ENCODE measurements at regions not wholly inside any gene's neighbourhood (a gene's known extent, or its start where the extent isn't known, plus 50 kb on each side); places are given as distances from the start of the nearest gene placed in this dataset.
A peak's percentile ranks its signal among the peaks of the same experiment; 100 is the strongest.

DNA sequence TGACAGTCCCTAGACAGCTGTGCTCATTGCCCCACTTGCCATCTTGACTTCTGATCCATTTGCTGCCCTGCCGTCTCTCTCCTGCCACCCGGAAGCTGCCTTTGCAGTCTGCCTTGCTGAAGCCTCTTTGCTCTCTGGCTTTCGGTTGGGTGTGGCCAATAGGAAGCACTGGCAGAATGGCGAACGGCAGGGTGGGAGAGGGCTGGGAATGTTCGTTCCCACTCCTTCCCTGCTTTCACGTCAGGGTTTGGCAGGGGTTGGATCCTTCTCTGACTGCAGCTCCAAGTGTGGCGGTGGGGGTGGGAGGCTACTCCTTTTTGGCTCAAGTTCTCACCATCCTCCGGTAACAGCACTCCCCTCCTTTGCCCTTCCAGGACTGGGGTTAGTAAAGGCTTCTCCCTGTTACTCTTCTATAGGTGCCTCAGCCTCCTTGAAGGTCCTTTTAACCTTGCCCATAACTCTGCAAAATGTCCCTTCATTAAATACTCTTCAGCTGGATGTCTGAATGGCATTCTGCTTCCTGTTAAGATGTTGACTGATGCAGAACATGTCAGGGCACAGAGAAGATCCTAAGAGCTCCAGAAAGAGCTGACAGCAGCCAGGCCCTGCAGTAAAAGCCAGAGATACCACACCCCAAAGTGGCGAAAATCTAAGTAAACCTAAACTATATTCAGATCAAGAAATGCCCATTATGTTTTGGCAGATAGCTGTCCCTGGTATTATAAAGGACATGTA lies 299.7 kb downstream of the CDCA7 start:
- intact Hi-C loops (cut with DNase I; ENCODE audit: low total_unique reads) = no loop called here
- no peak for DNase-seq

DNA sequence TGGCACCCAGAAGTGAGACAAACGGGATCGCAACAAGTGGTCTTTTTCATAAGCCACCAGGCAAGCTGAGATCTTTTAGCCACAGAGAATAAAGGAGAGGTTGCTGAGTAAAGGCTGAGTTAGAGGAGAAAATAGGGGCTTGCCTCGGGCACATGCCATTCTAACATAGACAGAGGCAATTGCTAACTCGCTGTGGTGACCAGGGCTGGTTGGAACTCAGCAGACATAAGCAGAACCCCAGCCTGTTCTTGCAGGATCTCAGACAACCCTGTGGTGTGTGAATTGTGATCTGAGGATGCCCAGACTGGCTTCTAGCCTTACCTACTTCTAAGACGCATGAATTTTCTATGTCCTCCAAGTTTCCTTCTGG lies 300.2 kb downstream of the CDCA7 start:
- Histone ChIP-seq H3K27ac (no peak overlapping the region), H3K27me3 (no peaks in the 10 kb centered on the region), H3K4me1 (no peaks in the 10 kb centered on the region), H3K9me3 (no peaks in the 10 kb centered on the region), H3K36me3 (no peaks in the 10 kb centered on the region), H3K4me3 (no peak overlapping the region)
- no peak for DNase-seq
- TF ChIP-seq, protein P1, sequence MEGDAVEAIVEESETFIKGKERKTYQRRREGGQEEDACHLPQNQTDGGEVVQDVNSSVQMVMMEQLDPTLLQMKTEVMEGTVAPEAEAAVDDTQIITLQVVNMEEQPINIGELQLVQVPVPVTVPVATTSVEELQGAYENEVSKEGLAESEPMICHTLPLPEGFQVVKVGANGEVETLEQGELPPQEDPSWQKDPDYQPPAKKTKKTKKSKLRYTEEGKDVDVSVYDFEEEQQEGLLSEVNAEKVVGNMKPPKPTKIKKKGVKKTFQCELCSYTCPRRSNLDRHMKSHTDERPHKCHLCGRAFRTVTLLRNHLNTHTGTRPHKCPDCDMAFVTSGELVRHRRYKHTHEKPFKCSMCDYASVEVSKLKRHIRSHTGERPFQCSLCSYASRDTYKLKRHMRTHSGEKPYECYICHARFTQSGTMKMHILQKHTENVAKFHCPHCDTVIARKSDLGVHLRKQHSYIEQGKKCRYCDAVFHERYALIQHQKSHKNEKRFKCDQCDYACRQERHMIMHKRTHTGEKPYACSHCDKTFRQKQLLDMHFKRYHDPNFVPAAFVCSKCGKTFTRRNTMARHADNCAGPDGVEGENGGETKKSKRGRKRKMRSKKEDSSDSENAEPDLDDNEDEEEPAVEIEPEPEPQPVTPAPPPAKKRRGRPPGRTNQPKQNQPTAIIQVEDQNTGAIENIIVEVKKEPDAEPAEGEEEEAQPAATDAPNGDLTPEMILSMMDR (IDR thresholded peaks at IDR 0.05) = no peak
- no peak for TF ChIP-seq POLR2A (IDR thresholded peaks at IDR 0.05)
- intact Hi-C loops (cut with DNase I; ENCODE audit: low total_unique reads) = no loop called here

More for the DNA sequence above, 299.7 kb downstream of the CDCA7 start:
- no peaks in the 10 kb centered on the region for H3K36me3 ChIP-seq
- H3K27ac ChIP-seq = no peak overlapping the region
- no peaks in the 10 kb centered on the region for H3K27me3 ChIP-seq
- no peak overlapping the region for H3K4me3 ChIP-seq
- H3K4me1 ChIP-seq = no peaks in the 10 kb centered on the region
- H3K9me3 ChIP-seq = no peaks in the 10 kb centered on the region
- TF ChIP-seq, protein P1 (IDR thresholded peaks at IDR 0.05) = no peak
- no peak for TF ChIP-seq POLR2A (IDR thresholded peaks at IDR 0.05)

DNA sequence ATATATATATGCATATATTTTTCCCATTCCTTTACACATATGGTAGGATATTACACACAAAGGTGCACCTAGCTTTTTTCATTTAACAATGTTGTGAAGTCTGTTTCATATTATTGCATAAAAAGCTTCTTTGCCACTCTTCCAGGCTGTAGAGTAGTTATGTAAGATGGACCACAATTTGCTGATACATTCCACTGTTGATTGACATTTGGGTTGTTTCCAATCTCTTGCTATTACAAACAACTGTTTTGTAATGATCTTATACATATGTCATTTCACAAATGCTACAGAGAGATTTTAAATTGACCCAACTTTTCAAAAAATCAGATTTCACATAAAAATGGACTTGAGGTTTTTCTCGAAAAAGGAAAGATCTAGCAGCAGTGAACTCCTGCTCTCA lies 301.4 kb downstream of the CDCA7 start:
- Histone ChIP-seq H3K4me3 (no peak overlapping the region), H3K27ac (no peak overlapping the region), H3K36me3 (no peaks in the 10 kb centered on the region), H3K4me1 (no peaks in the 10 kb centered on the region), H3K27me3 (no peaks in the 10 kb centered on the region), H3K9me3 (no peaks in the 10 kb centered on the region)
- DNase-seq = no peak
- intact Hi-C loops (cut with DNase I; ENCODE audit: low total_unique reads) = no loop called here
- TF ChIP-seq, protein P1 (IDR thresholded peaks at IDR 0.05) = no peak
- no peak for TF ChIP-seq POLR2A (IDR thresholded peaks at IDR 0.05)

DNA sequence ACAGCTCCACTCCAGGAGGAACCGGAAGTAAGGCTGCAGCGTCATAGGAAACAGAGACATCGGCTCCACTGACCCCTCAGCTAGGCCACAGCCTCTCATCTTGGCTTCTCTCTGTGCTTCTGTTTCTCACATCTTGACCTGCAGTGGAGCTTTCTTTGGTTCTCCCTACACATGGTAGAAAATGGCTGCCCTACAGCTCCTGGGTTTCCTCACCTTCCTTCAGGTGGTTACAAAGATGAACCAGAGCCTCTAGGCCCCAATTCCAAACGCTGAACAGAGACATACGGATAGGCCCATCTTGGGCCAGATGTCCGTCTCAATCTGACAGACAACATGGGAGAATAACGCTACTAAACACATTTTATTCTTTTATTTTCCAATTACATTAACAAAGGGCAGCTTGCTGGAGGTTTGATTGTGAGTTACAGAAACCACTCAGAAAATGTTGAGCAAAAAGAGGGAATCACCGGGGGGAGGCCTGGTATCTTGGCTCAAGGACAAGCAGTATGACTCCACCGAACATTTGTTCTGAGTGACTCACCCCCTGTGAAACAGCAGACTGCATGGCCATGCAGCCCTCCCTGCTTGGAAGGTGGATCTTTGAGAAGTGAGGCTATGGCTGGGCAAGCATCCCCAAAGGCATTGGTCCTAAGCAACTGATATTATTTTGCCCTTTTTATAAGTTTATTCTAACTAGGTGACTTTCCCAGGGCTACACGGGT lies 303.5 kb downstream of the CDCA7 start:
- Histone ChIP-seq H3K36me3 (no peaks in the 10 kb centered on the region), H3K4me1 (no peaks in the 10 kb centered on the region), H3K27ac (no peak overlapping the region), H3K27me3 (no peaks in the 10 kb centered on the region), H3K4me3 (no peak overlapping the region), H3K9me3 (no peaks in the 10 kb centered on the region)
- no peak for TF ChIP-seq POLR2A (IDR thresholded peaks at IDR 0.05)
- TF ChIP-seq, protein P1 (IDR thresholded peaks at IDR 0.05) = no peak
- intact Hi-C loops (cut with DNase I; ENCODE audit: low total_unique reads) = no loop called here
- DNase-seq = peak; percentile 21 to 28

DNA sequence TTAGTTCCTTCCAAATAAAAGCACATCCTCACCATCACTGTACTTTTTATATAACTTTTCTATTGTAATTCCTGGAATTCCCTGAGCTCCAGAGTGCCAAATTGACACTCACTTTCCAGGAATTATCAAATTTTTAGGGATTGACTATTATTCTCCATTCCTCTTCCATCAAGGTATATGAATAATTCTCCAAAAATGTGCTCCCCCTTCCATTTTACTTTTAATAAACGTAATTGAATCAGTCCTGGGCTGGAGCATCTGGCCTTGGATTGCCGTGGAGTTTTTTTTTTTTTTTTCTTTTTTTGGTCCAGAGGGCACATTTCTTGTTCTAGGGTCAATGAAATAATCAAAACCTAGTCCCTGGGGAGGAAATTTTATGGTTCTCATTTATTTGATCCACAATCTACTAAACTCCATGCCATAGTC lies 304.3 kb downstream of the CDCA7 start:
- no peak overlapping the region for H3K27ac ChIP-seq
- no peaks in the 10 kb centered on the region for H3K4me1 ChIP-seq
- H3K27me3 ChIP-seq = no peaks in the 10 kb centered on the region
- no peak overlapping the region for H3K4me3 ChIP-seq
- TF ChIP-seq, protein P1 (IDR thresholded peaks at IDR 0.05) = no peak
- TF ChIP-seq POLR2A (IDR thresholded peaks at IDR 0.05) = no peak
- intact Hi-C loops (cut with DNase I; ENCODE audit: low total_unique reads) = no loop called here
- H3K9me3 ChIP-seq = no peaks in the 10 kb centered on the region
- H3K36me3 ChIP-seq = no peaks in the 10 kb centered on the region
- DNase-seq = no peak
